ENCODE measurements at regions not wholly inside any gene's neighbourhood (a gene's known extent, or its start where the extent isn't known, plus 50 kb on each side); places are given as distances from the start of the nearest gene placed in this dataset.
"Not testable (repeated sequence)": the region's sequence is repeated elsewhere in the genome, so short reads cannot be mapped to it uniquely, and the experiment has no call there.

GRCh38 chr4:111045992-111046391 is 423.1 kb upstream of the PITX2 start:
- DNase-seq, result no peak

- no peak for DNase-seq
These were observed 423.9 kb upstream of the PITX2 start for GRCh38 chr4:111046811-111047210.

DNA sequence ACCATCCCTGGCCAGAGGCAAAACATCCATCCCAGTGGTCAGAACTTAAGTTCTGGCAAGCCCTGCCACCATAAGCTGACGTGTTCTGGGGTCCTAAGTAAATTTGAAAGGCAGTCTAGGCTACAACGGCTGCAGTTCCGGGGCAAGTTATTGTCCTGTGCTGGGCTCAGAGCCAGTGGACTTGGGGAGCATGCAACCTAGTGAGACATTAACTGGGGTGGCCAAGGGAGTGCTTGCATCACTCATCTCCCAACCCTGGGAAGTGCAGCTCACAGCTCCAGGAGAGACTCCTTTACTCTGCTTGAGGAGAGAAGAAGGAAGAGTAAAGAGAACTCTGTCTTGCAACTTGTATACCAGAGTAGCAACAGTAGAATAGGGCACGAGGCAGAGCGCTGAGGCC is 425.4 kb upstream of the PITX2 start:
- no peak for DNase-seq

GRCh38 chr4:111064342-111064993 is 441.6 kb upstream of the PITX2 start:
- no peak for DNase-seq

GRCh38 chr4:111066001-111066400 is 443.1 kb upstream of the PITX2 start:
- DNase-seq, result no peak

- no peak for DNase-seq
These were observed 443.6 kb upstream of the PITX2 start for GRCh38 chr4:111066447-111066846.

GRCh38 chr4:111066887-111067286 is 444.0 kb upstream of the PITX2 start:
- DNase-seq, result no peak

DNA sequence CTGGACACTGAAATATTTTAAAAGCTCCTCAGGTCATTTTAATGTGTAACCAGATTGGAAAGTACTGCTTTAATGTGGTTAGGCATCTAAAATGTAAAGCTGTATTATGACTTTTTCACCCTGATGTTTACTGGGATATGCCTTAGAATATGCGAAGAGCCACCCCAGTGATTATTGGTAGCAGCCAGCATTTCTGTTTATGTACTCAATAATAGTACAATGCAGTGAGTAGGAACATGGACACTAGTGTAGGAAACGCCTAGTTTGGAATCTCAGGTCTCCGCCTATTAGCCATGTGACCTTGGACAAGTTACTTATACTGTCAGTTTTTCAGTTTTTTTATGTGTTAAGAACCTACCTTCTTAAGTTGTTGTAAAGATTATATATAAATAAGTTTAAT is 446.0 kb upstream of the PITX2 start:
- DNase-seq, result no peak

DNA sequence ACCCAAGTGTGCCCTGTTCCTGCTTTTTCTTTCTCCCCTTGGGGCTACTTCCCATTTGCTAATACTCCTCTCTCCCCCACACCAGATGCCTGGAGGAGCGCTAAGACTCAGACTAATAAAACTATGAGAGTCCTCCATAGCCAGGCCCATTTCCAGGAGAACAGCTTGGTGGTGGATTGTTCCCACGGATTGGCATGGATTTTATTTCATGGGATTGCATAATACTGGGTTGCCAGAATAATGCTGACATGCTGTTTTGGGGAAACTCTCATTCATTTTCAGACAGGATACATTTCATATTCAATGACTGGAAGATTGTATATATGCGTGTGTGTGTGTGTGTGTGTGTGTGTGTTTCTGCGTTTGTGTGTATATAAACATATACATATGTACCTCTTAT is 447.5 kb upstream of the PITX2 start:
- DNase-seq, result no peak

GRCh38 chr4:111074523-111075114 is 451.7 kb upstream of the PITX2 start:
- DNase-seq, result no peak

- not testable (repeated sequence) for DNase-seq
These were observed 453.4 kb upstream of the PITX2 start for GRCh38 chr4:111076299-111076698.

GRCh38 chr4:111108153-111108552 is 485.3 kb upstream of the PITX2 start:
- no peak for DNase-seq

GRCh38 chr4:111113591-111113990 is 490.7 kb upstream of the PITX2 start:
- no peak for DNase-seq

- no peak for DNase-seq
These were observed 493.0 kb upstream of the PITX2 start for GRCh38 chr4:111115881-111116280.

DNA sequence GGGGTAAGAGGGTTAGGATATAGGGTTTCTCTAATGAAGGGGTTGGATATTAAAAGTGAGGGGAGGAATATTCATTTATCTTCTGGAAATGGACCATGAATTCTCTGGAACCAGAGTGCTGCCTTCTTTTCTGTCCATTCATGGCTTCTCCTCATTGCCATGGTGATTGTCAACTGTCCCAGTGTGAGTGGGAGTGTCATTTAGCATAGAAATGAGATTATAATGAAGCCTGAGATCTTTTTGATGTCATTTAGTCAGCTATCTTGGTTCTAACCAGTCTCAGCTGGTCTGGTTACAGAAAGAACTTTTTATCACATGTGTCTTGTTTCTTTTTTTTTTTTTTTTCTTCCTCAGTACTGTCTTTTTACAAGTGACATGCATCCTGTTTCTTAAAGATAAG is 497.3 kb upstream of the PITX2 start:
- DNase-seq, result no peak

- DNase-seq, result no peak
These were observed 503.5 kb upstream of the PITX2 start for GRCh38 chr4:111126340-111126739.

- DNase-seq, result no peak
These were observed 505.0 kb upstream of the PITX2 start for GRCh38 chr4:111127841-111128240.

DNA sequence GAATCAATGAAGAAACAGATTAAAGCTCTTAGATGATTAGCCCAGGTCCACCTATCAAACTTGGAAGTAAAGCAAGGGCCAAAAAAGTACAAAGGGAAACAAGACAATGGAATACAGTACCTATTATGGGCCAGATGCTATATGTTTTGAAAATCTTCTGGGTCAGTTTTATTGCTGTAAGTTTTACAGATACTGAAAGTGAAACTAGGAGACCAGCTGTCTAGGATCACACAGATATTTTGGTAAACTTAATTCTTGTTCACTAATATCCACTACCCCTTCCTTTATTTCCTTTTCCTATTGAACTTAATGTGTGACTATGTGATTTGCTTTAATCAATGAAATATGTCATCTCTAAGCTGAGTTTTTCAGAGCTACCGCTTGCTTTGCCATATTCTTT is 505.4 kb upstream of the PITX2 start:
- no peak for DNase-seq

- no peak for DNase-seq
These were observed 513.6 kb upstream of the PITX2 start for GRCh38 chr4:111136438-111136837.

DNA sequence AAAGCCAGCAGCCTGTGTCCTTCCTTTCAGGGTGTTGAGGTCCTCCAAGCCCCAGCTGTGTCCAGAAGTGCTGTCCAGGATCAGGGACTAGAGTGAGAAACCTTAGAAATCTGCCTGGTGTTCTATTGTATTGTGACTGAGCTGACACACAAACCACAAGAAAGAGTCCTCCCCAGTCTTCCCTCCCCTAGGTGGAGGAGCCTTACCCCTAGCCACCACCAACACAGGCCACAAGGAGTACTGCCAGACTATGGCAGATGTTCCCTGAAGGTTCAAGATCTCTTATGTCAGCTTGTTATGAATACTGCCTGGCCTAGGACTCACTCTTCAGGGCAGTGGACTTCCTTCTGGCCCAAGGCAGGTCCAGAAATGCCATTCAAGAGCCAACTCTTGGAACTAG is 514.1 kb upstream of the PITX2 start:
- DNase-seq, result no peak

- DNase-seq, result no peak
These were observed 520.6 kb upstream of the PITX2 start for GRCh38 chr4:111143510-111143909.

DNA sequence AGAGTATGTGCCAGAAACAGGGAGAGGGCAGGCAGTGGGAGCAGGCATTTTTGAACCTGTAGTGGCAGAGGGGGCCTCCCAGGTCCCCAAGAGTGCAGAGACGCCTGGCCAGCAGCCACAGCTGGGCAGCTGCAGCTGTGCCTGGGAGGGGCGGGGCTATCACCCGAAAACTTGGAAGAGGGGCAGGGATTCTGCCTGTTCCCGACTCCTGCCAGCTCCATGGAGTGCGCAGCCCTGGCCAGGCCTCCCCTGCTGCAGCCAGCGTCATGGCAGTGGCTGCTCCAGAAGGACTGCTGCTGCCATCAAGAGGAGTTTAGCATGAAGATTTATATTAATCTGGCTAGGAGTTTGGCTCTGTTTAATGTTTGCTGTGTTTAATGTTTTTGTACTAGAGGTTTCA is 532.1 kb upstream of the PITX2 start:
- no peak for DNase-seq

GRCh38 chr4:111164556-111164955 is 541.7 kb upstream of the PITX2 start:
- not testable (repeated sequence) for DNase-seq

DNA sequence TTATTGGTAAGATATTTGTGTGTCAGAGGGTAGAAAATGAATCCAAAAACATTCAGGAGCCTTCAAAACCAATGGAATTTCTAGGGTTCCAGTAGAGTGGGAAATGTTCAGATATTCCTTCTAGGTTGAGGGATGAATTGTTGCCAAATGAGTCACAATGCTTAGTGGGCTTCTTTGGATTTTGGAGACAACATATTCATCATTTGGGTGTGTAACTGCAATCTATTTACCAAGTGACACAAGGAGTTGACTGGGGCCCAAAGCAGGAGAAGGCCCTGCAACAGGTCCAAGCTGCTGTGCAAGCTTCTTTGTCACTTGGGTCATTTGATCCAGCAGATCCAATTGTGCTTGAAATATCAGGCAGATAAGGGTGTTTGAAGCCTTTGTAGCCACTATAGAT is 551.5 kb upstream of the PITX2 start:
- no peak for DNase-seq

DNA sequence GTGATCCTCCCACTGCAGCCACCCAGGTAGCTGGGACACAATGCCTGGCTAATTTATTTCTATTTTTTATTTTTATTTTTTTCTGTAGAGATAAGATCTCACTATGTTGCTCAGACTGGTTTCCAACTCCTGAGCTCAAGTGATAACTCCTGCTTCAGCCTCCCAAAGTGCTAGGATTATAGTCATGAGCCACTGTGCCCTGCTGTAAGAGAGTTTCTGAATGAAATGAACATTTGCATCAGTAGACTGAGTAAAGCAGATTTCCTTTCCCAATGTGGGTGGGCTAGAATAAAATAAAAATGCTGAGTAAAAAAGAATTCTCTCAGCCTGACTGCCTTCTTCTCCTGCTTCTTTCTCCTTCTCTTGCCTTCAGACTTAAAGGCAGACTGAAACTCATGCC is 555.4 kb upstream of the PITX2 start:
- no peak for DNase-seq
